Mesendoderm (in vitro differentiated cells): ENCODE measurements at regions not wholly inside any gene's neighbourhood (a gene's known extent, or its start where the extent isn't known, plus 50 kb on each side); places are given as distances from the start of the nearest gene placed in this dataset.

Source experiments
- DNase-seq: peaks from one replicate; pipeline ENCODE4 v3.0.0; 2013
- H2AK5ac ChIP-seq: 2 replicates; pipeline ENCODE4 v1.6.1; 2013; ENCODE audit warnings: low read length, inconsistent platforms
- H2BK120ac ChIP-seq: 2 replicates; pipeline ENCODE4 v1.6.1; 2013; ENCODE audit warnings: low read depth, mild to moderate bottlenecking, low read length, moderate library complexity, mixed read lengths
- H2BK15ac ChIP-seq: replicated peaks from 2 replicates; pipeline ENCODE4 v1.6.1; 2013; ENCODE audit warnings: low read depth, mild to moderate bottlenecking, moderate library complexity
- H2BK5ac ChIP-seq: 2 replicates; pipeline ENCODE4 v1.6.1; 2013; ENCODE audit warnings: low read length, inconsistent platforms
- H3K18ac ChIP-seq: 2 replicates; pipeline ENCODE4 v1.6.1; 2013; ENCODE audit warnings: mild to moderate bottlenecking, low read length, mixed read lengths
- H3K23ac ChIP-seq: one replicate; pipeline ENCODE4 v1.6.1; 2013; ENCODE audit warnings: low read length
- H3K27ac ChIP-seq: 2 replicates; pipeline ENCODE4 v1.5.1; 2013; ENCODE audit warnings: low read depth, mild to moderate bottlenecking, inconsistent platforms, low read length, moderate library complexity
- H3K27me3 ChIP-seq: 2 replicates; pipeline ENCODE4 v1.6.1; 2013; ENCODE audit warnings: low read length, control low read depth, mild to moderate bottlenecking, inconsistent platforms; ENCODE audit not compliant: insufficient read depth, poor library complexity
- H3K36me3 ChIP-seq: 2 replicates; pipeline ENCODE4 v1.6.1; 2013; ENCODE audit warnings: low read length, inconsistent platforms; ENCODE audit not compliant: control insufficient read depth, insufficient read depth
- H3K4ac ChIP-seq: one replicate; pipeline ENCODE4 v1.6.1; 2013; ENCODE audit warnings: low read depth, mild to moderate bottlenecking, low read length, moderate library complexity
- H3K4me1 ChIP-seq: 2 replicates; pipeline ENCODE4 v1.6.1; 2013; ENCODE audit warnings: low read depth, low read length, inconsistent platforms; ENCODE audit not compliant: control insufficient read depth
- H3K4me2 ChIP-seq: 2 replicates; pipeline ENCODE4 v1.6.1; 2013; ENCODE audit warnings: low read length
- H3K4me3 ChIP-seq: 2 replicates; pipeline ENCODE4 v1.5.1; 2013; ENCODE audit warnings: mild to moderate bottlenecking, low read length
- H3K56ac ChIP-seq: one replicate; pipeline ENCODE4 v1.6.1; 2013; ENCODE audit warnings: low read length
- H3K79me1 ChIP-seq: 2 replicates; pipeline ENCODE4 v1.6.1; 2013; ENCODE audit warnings: low read length, inconsistent platforms
- H3K79me2 ChIP-seq: 2 replicates; pipeline ENCODE4 v1.6.1; 2013; ENCODE audit warnings: mild to moderate bottlenecking, low read length; ENCODE audit not compliant: control insufficient read depth, insufficient read depth
- H3K9ac ChIP-seq: 2 replicates; pipeline ENCODE4 v1.6.1; 2013; ENCODE audit warnings: low read length, inconsistent platforms
- H4K5ac ChIP-seq: one replicate; pipeline ENCODE4 v1.6.1; 2013; ENCODE audit warnings: low read length
- H4K8ac ChIP-seq: one replicate; pipeline ENCODE4 v1.6.1; 2013; ENCODE audit warnings: low read depth, mild to moderate bottlenecking, control low read depth, low read length, moderate library complexity
- WGBS: extraction: QIAGEN DNeasy Blood & Tissue Kit; methylation state at CpG from one replicate; pipeline ENCODE4 v1.1.7; 2013; ENCODE audit warnings: low lambda C conversion rate, missing lambda C conversion rate; ENCODE audit not compliant: insufficient coverage; ENCODE audit errors: extremely low coverage; 5-methylcytosine and 5-hydroxymethylcytosine counted together

- H4K5ac ChIP-seq: no peak overlapping the region
- no peaks in the 10 kb centered on the region for H3K4me1 ChIP-seq
- H3K79me1 ChIP-seq: no peaks in the 10 kb centered on the region
- no peaks in the 10 kb centered on the region for H3K27me3 ChIP-seq
- H3K4me3 ChIP-seq: no peak overlapping the region
- peak; percentile 37 for DNase-seq
- no peak overlapping the region for H3K4ac ChIP-seq
- no peak overlapping the region for H3K9ac ChIP-seq
- H3K27ac ChIP-seq: no peak overlapping the region
- no CpG with 5 or more reads among the region's 1 CpG for WGBS
- no peak overlapping the region for H4K8ac ChIP-seq
- no peak overlapping the region for H2BK5ac ChIP-seq
- no peak overlapping the region for H3K23ac ChIP-seq
- no peak overlapping the region for H2AK5ac ChIP-seq
- no peak overlapping the region for H3K56ac ChIP-seq
- no peaks in the 10 kb centered on the region for H3K36me3 ChIP-seq
- no peaks in the 10 kb centered on the region for H3K79me2 ChIP-seq
- no peak overlapping the region for H2BK15ac ChIP-seq
- H2BK120ac ChIP-seq: no peak overlapping the region
- H3K18ac ChIP-seq: no peak overlapping the region
- no peak overlapping the region for H3K4me2 ChIP-seq
Measured at GRCh38 chr4:90061881-90062280, 65.3 kb upstream of the CCSER1 start.

- no CpG with 5 or more reads among the region's 4 CpGs for WGBS
- no peak overlapping the region for H3K27ac ChIP-seq
- no peak overlapping the region for H2BK15ac ChIP-seq
Measured at GRCh38 chr4:90064196-90064595, 63.0 kb upstream of the CCSER1 start.

DNA sequence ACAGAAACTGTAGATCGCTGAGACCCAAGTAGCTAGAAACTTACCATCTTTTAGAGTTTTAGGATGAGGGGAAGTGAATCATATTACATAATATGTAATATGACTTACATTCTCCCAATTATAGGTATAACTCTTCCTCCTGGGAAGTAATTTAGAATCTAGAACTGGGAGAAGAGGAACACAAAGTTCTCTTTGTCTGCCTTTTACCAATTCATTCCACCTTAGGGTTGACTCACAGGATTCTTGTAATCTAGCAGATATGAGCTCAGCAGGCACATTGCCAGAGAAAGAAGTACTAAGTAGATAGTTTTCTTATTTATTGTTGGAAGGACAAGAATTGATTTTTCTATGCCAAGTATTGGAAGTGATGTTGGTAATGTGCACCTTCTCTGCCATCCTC, 58.0 kb upstream of the CCSER1 start:
- peak; percentile 7 for DNase-seq
- no peak overlapping the region for H2BK15ac ChIP-seq
- no peak overlapping the region for H3K4me3 ChIP-seq
- no peaks in the 10 kb centered on the region for H3K27me3 ChIP-seq
- no peak overlapping the region for H3K4me2 ChIP-seq
- H3K79me1 ChIP-seq: no peaks in the 10 kb centered on the region
- H4K8ac ChIP-seq: no peak overlapping the region
- H4K5ac ChIP-seq: no peak overlapping the region
- H2BK120ac ChIP-seq: no peak overlapping the region
- no CpG with 5 or more reads among the region's 1 CpG for WGBS
- H3K36me3 ChIP-seq: no peaks in the 10 kb centered on the region
- H3K79me2 ChIP-seq: no peaks in the 10 kb centered on the region
- no peaks in the 10 kb centered on the region for H3K4me1 ChIP-seq
- H3K23ac ChIP-seq: no peak overlapping the region
- H3K27ac ChIP-seq: no peak overlapping the region
- no peak overlapping the region for H2BK5ac ChIP-seq
- H2AK5ac ChIP-seq: no peak overlapping the region
- no peak overlapping the region for H3K9ac ChIP-seq
- H3K18ac ChIP-seq: no peak overlapping the region
- H3K56ac ChIP-seq: no peak overlapping the region
- no peak overlapping the region for H3K4ac ChIP-seq

More at GRCh38 chr4:90064196-90064595, 63.0 kb upstream of the CCSER1 start:
- Histone ChIP-seq H4K5ac (no peak overlapping the region), H3K4me1 (no peaks in the 10 kb centered on the region), H3K4ac (no peak overlapping the region), H2AK5ac (no peak overlapping the region), H3K27me3 (no peaks in the 10 kb centered on the region), H3K79me1 (no peaks in the 10 kb centered on the region), H2BK120ac (no peak overlapping the region), H3K79me2 (no peaks in the 10 kb centered on the region), H3K4me3 (no peak overlapping the region), H3K23ac (no peak overlapping the region), H3K4me2 (no peak overlapping the region), H2BK5ac (no peak overlapping the region), H4K8ac (no peak overlapping the region), H3K36me3 (no peaks in the 10 kb centered on the region), H3K56ac (no peak overlapping the region), H3K18ac (no peak overlapping the region), H3K9ac (no peak overlapping the region)
- DNase-seq: no peak

DNA sequence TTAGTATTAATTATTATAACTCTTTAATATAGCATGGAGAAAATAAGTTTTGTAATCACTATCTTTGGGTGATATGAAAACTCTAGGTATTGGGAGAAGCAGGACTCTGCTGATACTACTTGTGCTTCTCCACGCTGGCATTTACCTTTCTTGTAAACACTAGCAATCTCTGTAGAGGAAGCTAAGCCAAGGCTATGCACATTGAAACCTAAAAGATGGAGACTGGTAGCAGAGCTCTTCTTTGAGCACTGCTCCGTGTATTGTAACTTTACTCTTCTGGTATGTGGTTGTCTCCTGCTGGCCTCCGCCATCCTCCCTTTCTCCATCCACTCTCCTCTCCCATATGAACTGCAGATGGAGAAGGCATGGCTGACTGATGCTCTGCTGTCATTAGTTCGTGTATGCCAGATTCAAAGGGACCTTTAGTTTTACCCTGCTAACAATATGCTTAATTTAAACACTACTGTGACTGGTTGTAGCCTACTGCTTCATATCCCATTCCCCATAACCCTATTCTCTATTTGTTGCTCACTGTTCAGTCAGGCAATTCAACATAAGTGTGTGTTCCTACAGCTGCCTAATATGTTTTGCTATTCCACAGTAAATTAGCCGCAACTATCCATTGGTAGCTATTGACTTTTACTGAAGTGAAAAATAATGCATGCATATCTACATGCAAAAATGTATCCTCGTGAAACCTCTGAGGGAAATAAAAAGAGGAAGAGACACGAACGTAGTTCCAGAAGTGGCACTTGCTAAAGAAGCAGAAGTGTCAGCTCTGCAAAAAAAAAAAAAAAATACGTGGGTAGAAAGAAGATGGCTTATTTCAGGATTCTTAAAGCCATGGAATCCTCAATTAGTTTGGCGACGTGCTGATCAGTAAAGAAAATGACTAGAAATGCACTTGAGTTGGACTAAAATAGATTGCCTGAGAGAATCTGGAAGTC, 55.6 kb upstream of the CCSER1 start:
- no peak overlapping the region for H3K9ac ChIP-seq
- H2BK120ac ChIP-seq: no peak overlapping the region
- no peak overlapping the region for H3K4me3 ChIP-seq
- no peak overlapping the region for H3K4me2 ChIP-seq
- no peak overlapping the region for H3K23ac ChIP-seq
- H3K56ac ChIP-seq: no peak overlapping the region
- H3K18ac ChIP-seq: no peak overlapping the region
- no CpG with 5 or more reads among the region's 11 CpGs for WGBS
- H3K79me1 ChIP-seq: no peaks in the 10 kb centered on the region
- no peaks in the 10 kb centered on the region for H3K36me3 ChIP-seq
- no peak overlapping the region for H4K8ac ChIP-seq
- H4K5ac ChIP-seq: no peak overlapping the region
- no peak overlapping the region for H2AK5ac ChIP-seq
- H2BK5ac ChIP-seq: no peak overlapping the region
- H3K4me1 ChIP-seq: no peaks in the 10 kb centered on the region
- no peak overlapping the region for H3K27ac ChIP-seq
- H2BK15ac ChIP-seq: no peak overlapping the region
- H3K4ac ChIP-seq: no peak overlapping the region
- DNase-seq: no peak
- H3K27me3 ChIP-seq: no peaks in the 10 kb centered on the region
- no peaks in the 10 kb centered on the region for H3K79me2 ChIP-seq

DNA sequence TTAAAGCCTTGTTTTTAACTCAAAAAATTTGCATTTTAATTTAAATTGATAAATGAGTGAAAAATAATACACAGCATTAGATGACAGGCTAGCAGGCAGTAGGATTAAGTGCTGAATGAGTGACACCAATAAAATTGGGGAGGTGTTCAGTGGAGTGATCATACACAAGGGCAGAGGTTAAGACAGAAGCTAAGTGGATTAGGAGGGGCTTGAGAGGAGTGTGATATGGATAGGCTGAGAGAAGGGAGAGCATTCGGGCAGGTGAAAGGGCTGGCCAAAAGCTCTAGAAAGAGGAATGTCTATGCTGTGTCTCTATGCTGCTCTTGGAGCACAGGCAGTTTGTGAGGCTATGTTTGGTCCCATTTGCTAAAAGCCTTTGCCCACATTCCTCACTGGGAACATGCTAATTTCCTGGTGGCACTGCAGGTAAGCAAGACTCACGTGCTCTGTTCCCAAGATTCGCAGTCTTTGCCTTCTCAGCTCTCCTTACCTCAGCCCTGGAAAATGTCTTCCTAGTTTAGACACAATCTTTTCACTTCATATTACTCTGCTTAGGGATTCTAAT, 52.8 kb upstream of the CCSER1 start:
- H2BK120ac ChIP-seq: no peak overlapping the region
- H3K36me3 ChIP-seq: no peaks in the 10 kb centered on the region
- H3K18ac ChIP-seq: no peak overlapping the region
- H3K4me3 ChIP-seq: no peak overlapping the region
- no peak overlapping the region for H3K4me2 ChIP-seq
- no peaks in the 10 kb centered on the region for H3K79me2 ChIP-seq
- no peak overlapping the region for H3K23ac ChIP-seq
- no peak overlapping the region for H3K27ac ChIP-seq
- no peaks in the 10 kb centered on the region for H3K27me3 ChIP-seq
- H3K79me1 ChIP-seq: no peaks in the 10 kb centered on the region
- no CpG with 5 or more reads among the region's 3 CpGs for WGBS
- H4K8ac ChIP-seq: no peak overlapping the region
- H2AK5ac ChIP-seq: no peak overlapping the region
- H3K9ac ChIP-seq: no peak overlapping the region
- no peak overlapping the region for H2BK15ac ChIP-seq
- H3K4me1 ChIP-seq: no peaks in the 10 kb centered on the region
- H3K4ac ChIP-seq: no peak overlapping the region
- DNase-seq: peak; percentile 60
- H4K5ac ChIP-seq: no peak overlapping the region
- H2BK5ac ChIP-seq: no peak overlapping the region
- no peak overlapping the region for H3K56ac ChIP-seq
